ENCODE measurements at regions not wholly inside any gene's neighbourhood (a gene's known extent, or its start where the extent isn't known, plus 50 kb on each side); places are given as distances from the start of the nearest gene placed in this dataset.
"Not testable (repeated sequence)": the region's sequence is repeated elsewhere in the genome, so short reads cannot be mapped to it uniquely, and the experiment has no call there.

GRCh38 chr4:8941492-8941805 lies 69.8 kb upstream of the HMX1 start:
- H3K4me3 Mint-ChIP-seq; CTCF ChIA-PET; H3K79me2 ChIP-seq (ENCODE audit: control insufficient read depth, insufficient read depth, low read length); ATAC-seq (ENCODE audit: low read depth); intact Hi-C loops (cut with micrococcal nuclease); H3K27ac Mint-ChIP-seq; H3K4me1 ChIP-seq (ENCODE audit: control insufficient read depth in 2 of 2, insufficient read depth in 2 of 2, low read length in 2 of 2); H3K27me3 ChIP-seq (replicated peaks in 1 of 4; ENCODE audit: control extremely low read depth in 1 of 4, control insufficient read depth in 3 of 4, insufficient read depth in 4 of 4, low read length in 3 of 4); DNase-seq; POLR2A ChIA-PET; H3K27ac ChIP-seq (ENCODE audit: low read length in 2 of 2); H3K27me3 Mint-ChIP-seq; H3K9me3 Mint-ChIP-seq (ENCODE audit: insufficient read depth); H3K9ac ChIP-seq (ENCODE audit: low read length); H2AFZ ChIP-seq (ENCODE audit: insufficient read depth, low read depth, low read length, poor library complexity, severe bottlenecking); H3K4me1 Mint-ChIP-seq; H3K4me3 ChIP-seq (ENCODE audit: control extremely low read depth in 1 of 5, extremely low read depth in 1 of 5, insufficient read depth in 1 of 5, low read depth in 2 of 5, low read length in 4 of 5); H4K20me1 ChIP-seq (ENCODE audit: control insufficient read depth, insufficient read depth, low read length, poor library complexity, severe bottlenecking); H3K4me2 ChIP-seq (replicated peaks; ENCODE audit: low read depth, low read length, poor library complexity, severe bottlenecking); H3K36me3 ChIP-seq (replicated peaks in 1 of 2; ENCODE audit: control extremely low read depth in 1 of 2, control insufficient read depth in 1 of 2, extremely low read depth in 1 of 2, insufficient read depth in 2 of 2, low read length in 1 of 2): not testable (repeated sequence)
- H3K9me3 ChIP-seq (ENCODE audit: control extremely low read depth in 1 of 3, control insufficient read depth in 2 of 3, insufficient read depth in 1 of 3, low read length in 2 of 3), result peaks cover 0 to 11% (median 0%) of the 10 kb centered on the region in 3 donors
- no CpG with 5 or more reads among the region's 6 CpGs for WGBS (ENCODE audit: insufficient coverage)

DNA sequence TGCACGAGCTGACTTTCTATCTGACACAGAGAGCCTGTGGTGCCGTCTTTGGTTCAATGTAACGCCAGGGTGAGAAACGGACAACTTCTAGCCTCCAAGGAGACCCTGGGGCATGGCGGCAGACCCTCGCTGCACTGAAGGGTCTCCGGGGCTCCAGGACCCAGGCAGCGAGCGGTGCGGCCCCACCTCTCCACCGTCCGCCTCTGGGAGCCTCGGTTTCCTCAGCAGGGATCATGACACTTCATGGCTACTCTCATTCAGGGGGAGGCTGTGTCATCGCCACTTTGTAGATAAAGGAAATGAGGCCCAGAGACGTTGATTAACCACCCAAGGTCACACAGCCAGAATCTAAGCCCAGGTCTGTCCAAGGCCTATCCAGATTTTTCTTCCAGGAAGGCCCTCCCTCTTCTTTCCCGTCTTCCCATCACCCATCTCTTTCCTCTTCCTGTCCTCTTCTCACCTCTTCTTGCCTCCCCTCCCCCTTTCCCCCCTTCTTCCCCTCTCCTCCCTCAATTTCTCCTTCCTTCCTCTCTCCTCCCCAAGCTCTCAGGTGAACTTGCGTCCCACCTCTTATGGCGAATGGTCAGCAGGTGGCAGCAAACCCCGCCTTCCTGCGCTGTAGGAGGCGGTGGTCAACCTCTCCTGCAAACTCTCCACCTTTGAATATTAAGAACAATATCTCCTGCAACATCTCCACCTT lies 69.3 kb upstream of the HMX1 start:
- Histone ChIP-seq H3K4me2 (replicated peaks; ENCODE audit: low read depth, low read length, poor library complexity, severe bottlenecking) (no peak overlapping the region), H3K4me1 (ENCODE audit: control insufficient read depth in 2 of 2, insufficient read depth in 2 of 2, low read length in 2 of 2) (no peaks in the 10 kb centered on the region), H3K27me3 (replicated peaks in 1 of 4; ENCODE audit: control extremely low read depth in 1 of 4, control insufficient read depth in 3 of 4, insufficient read depth in 4 of 4, low read length in 3 of 4) (no peaks in the 10 kb centered on the region), H2AFZ (ENCODE audit: insufficient read depth, low read depth, low read length, poor library complexity, severe bottlenecking) (no peak overlapping the region), H4K20me1 (ENCODE audit: control insufficient read depth, insufficient read depth, low read length, poor library complexity, severe bottlenecking) (no peaks in the 10 kb centered on the region), H3K9me3 (ENCODE audit: control extremely low read depth in 1 of 3, control insufficient read depth in 2 of 3, insufficient read depth in 1 of 3, low read length in 2 of 3) (peaks cover 0 to 11% (median 0%) of the 10 kb centered on the region in 3 donors), H3K27ac (ENCODE audit: low read length in 2 of 2) (no peak overlapping the region), H3K4me3 (ENCODE audit: control extremely low read depth in 1 of 5, extremely low read depth in 1 of 5, insufficient read depth in 1 of 5, low read depth in 2 of 5, low read length in 4 of 5) (no peak overlapping the region), H3K9ac (ENCODE audit: low read length) (no peak overlapping the region), H3K36me3 (replicated peaks in 1 of 2; ENCODE audit: control extremely low read depth in 1 of 2, control insufficient read depth in 1 of 2, extremely low read depth in 1 of 2, insufficient read depth in 2 of 2, low read length in 1 of 2) (no peaks in the 10 kb centered on the region), H3K79me2 (ENCODE audit: control insufficient read depth, insufficient read depth, low read length) (no peaks in the 10 kb centered on the region)
- POLR2A ChIA-PET, result no interaction called here
- TF ChIP-seq, protein P1, sequence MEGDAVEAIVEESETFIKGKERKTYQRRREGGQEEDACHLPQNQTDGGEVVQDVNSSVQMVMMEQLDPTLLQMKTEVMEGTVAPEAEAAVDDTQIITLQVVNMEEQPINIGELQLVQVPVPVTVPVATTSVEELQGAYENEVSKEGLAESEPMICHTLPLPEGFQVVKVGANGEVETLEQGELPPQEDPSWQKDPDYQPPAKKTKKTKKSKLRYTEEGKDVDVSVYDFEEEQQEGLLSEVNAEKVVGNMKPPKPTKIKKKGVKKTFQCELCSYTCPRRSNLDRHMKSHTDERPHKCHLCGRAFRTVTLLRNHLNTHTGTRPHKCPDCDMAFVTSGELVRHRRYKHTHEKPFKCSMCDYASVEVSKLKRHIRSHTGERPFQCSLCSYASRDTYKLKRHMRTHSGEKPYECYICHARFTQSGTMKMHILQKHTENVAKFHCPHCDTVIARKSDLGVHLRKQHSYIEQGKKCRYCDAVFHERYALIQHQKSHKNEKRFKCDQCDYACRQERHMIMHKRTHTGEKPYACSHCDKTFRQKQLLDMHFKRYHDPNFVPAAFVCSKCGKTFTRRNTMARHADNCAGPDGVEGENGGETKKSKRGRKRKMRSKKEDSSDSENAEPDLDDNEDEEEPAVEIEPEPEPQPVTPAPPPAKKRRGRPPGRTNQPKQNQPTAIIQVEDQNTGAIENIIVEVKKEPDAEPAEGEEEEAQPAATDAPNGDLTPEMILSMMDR (IDR thresholded peaks at IDR 0.05), result no peak
- TF ChIP-seq EZH2 (IDR thresholded peaks at IDR 0.05; ENCODE audit: borderline replicate concordance, insufficient read depth, low read depth, low read length, poor library complexity, severe bottlenecking), result no peak
- intact Hi-C loops (cut with micrococcal nuclease), result no loop called here
- no peak for DNase-seq
- no peaks in the 10 kb centered on the region for H3K9me3 Mint-ChIP-seq (ENCODE audit: insufficient read depth)
- H3K27ac Mint-ChIP-seq, result no peak overlapping the region
- no peak overlapping the region for H3K4me3 Mint-ChIP-seq
- WGBS (ENCODE audit: insufficient coverage), result 63% methylated on average over 21 of the region's 21 CpGs
- no peak for ATAC-seq (ENCODE audit: low read depth)
- H3K27me3 Mint-ChIP-seq, result peaks cover 3% of the 10 kb centered on the region
- no peaks in the 10 kb centered on the region for H3K4me1 Mint-ChIP-seq
- CTCF ChIA-PET, result no interaction called here

All from B cell (primary cell).